Astrocyte of the cerebellum (primary cell): ENCODE measurements at regions not wholly inside any gene's neighbourhood (a gene's known extent, or its start where the extent isn't known, plus 50 kb on each side); places are given as distances from the start of the nearest gene placed in this dataset.

Experiments used
- DNase-seq: peaks from one replicate; pipeline ENCODE4 v3.0.0-alpha.2; 2011; ENCODE audit warnings: low read depth
- H3K4me3 ChIP-seq: 2 replicates; pipeline ENCODE4 v1.5.1; 2011; ENCODE audit warnings: mild to moderate bottlenecking, low read depth, low read length, moderate library complexity
- in situ Hi-C: cut with HindIII; loops from 2 replicates; pipeline ENCODE4 v1.10.0; 2017; ENCODE audit warnings: low sequenced_read_pairs
- TF ChIP-seq, protein P1 (sequence below): IDR thresholded peaks from 2 replicates; pipeline ENCODE4 v1.5.1; 2012; ENCODE audit warnings: low read length, low read depth, moderate library complexity, mild to moderate bottlenecking; ENCODE audit errors: missing control alignments

DNA sequence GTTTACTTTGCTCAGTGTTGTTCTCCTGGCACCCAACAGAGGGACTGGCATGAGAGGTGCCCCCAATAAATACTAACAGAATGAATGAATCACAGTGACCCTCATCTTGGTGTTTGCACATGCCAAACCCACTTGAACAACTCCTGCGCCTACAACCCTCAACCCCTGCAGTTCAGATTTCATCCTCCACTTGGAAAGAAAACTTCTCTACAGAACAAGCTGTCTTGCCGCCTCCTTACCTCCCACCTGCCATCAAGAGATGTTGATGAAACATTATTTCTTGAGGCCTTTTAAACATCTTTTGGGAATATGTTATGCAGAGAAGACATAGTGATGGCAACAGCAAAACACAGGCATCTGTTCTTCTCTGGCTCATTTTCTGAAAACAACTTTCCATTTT, 216.0 kb upstream of the SH3BP4 start:
- TF ChIP-seq, protein P1, sequence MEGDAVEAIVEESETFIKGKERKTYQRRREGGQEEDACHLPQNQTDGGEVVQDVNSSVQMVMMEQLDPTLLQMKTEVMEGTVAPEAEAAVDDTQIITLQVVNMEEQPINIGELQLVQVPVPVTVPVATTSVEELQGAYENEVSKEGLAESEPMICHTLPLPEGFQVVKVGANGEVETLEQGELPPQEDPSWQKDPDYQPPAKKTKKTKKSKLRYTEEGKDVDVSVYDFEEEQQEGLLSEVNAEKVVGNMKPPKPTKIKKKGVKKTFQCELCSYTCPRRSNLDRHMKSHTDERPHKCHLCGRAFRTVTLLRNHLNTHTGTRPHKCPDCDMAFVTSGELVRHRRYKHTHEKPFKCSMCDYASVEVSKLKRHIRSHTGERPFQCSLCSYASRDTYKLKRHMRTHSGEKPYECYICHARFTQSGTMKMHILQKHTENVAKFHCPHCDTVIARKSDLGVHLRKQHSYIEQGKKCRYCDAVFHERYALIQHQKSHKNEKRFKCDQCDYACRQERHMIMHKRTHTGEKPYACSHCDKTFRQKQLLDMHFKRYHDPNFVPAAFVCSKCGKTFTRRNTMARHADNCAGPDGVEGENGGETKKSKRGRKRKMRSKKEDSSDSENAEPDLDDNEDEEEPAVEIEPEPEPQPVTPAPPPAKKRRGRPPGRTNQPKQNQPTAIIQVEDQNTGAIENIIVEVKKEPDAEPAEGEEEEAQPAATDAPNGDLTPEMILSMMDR: no peak
- in situ Hi-C loops: no loop called here
- DNase-seq: no peak
- H3K4me3 ChIP-seq: no peak overlapping the region

DNA sequence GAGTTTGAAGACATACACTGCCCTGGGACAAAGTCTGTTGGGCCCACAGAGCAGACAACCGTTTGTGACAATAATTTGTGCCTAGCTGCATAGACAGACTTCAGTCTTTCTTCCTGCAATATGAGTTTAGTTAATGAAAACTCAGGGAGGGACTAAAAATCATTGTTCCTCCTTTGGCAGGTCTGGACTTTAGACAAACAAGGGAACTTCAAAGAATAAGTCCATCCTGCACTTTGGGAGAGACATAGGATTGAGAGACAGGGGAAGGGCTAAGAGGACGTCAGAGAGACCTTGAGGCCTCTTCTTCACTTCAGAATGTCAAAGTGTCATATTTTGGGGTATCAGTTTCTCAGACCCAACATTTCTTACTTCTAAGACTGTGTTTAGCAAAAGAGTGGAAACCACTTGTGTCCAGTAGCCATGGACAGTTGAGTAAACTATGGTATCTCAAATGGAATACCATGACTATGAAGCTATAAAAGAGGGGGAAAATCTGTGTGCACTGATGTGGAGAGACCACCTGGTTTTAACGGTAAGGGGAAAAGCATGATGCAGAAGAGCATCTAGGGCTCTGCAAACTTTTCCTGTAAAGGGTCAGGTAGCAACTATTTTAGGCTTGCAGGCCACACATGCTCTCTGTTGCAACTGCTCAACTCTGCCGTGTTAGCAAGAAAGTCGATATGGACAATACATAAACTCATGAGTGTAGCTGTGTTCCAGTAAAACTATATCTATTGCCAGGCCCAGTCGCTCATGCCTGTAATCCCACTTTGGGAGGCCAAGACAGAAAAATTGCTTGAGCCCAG, 217.8 kb upstream of the SH3BP4 start:
- DNase-seq: no peak
- no peak overlapping the region for H3K4me3 ChIP-seq
- in situ Hi-C loops: no loop called here
- TF ChIP-seq, protein P1: no peak

DNA sequence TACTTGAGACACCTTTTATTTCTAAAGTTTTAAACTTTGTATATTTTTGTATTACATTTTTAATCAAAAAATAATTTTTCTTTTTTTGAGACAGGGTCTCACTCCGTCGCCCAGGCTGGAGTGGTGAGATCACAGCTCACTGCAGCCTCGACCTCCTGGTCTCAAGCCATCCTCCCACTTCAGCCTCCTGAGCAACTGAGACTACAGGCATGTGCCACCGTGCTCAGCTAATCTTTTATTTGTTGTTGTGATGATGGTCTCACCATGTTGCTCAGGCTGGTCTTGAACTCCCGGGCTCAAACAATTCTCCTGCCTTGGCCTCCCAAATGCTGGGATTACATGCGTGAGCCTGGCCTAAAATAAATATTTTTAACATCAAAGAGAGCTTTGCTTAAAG, 218.7 kb upstream of the SH3BP4 start:
- no peak for DNase-seq
- in situ Hi-C loops: no loop called here
- H3K4me3 ChIP-seq: no peak overlapping the region
- TF ChIP-seq, protein P1: no peak

DNA sequence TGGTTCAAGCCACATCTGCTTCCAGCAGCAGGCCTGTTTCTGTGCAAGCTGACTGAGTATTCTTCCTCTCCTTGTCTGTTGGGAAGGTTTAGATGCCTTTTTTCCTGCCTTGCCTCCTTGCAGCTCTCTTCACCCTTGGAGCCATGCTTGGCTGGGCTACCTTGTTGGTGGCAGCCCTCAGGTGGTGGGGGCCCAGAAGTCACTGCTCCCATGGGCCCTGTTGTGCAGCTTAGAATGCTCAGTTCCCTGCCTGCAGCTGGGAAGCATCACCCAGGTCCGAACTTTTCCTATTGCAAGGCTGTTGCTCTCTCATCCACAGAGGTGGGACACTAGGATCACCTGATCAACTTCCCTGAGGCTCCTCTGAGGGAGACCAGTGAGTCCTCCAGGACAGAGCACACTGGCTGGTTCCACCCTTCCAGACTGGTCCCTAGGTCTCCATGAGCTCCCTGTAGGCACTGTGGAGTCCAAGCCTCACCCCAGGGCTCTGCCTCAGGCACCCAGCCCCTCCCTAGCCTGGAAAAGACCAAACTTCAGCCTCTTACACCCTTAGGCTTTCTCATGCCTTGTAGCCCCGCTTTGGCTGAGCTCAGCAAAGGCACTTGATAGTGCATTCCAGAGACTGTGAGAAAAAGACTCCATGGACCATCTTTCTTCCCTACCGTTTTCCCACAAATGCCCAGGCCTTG, 219.3 kb upstream of the SH3BP4 start:
- in situ Hi-C loops: no loop called here
- TF ChIP-seq, protein P1: no peak
- DNase-seq: no peak
- H3K4me3 ChIP-seq: no peak overlapping the region

DNA sequence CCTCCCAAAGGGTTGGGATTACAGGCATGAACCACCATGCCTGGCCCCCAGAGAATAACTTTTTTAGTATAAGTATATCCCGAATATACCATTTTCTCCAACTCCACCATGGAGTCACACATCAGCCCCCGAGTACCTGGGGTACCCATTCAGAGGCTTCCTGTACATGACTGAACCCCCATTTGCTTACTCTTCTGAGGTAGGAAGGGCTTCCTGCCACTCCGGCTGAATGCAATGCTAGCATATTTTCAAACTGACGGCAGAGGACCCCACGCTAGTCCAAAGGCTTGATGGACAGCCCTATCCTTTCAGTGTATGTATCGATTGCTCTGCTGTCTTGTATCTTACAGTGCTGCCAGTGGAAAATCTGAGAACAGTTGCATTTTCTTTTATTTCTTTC, 220.6 kb upstream of the SH3BP4 start:
- in situ Hi-C loops: no loop called here

DNA sequence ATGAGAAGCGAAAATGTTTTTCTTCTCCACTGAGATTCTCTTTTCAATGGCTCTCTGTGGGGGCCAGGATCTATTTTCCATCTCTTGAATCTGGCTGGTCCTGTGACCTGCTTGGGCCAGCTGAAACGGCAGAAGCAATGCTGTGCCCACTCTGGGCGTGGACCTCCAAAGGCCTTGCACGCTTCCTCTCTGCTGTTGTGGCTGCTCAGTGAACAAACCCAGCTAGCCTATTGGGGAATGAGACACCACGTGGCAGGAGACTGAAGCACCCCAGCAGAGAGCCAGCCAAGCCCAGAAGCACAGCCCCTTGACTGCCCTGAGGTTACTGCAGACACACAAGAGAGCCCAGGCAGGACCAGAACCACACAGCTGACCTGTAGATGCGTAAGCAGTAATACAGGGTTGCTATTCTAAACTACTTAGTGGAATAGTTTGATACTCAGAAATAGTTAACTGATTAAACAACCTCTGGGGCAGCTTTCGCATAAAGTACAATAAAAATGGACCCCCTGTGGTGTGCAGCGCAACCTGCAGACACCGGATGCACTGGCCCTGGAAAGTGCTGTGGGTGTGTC, 221.7 kb upstream of the SH3BP4 start:
- TF ChIP-seq, protein P1: no peak
- in situ Hi-C loops: no loop called here
- H3K4me3 ChIP-seq: no peak overlapping the region
- DNase-seq: no peak

More for the DNA sequence above, 220.6 kb upstream of the SH3BP4 start:
- DNase-seq: no peak
- H3K4me3 ChIP-seq: no peak overlapping the region
- TF ChIP-seq, protein P1: no peak
